OCI-LY3 (cell line): ENCODE measurements at regions not wholly inside any gene's neighbourhood (a gene's known extent, or its start where the extent isn't known, plus 50 kb on each side); places are given as distances from the start of the nearest gene placed in this dataset.

ENCODE experiments used
- H2AFZ ChIP-seq: fragments of 200-600, 300-600 bp; shearing (Covaris generic); 2 replicates; pipeline ENCODE4 v1.6.0; 2014; ENCODE audit warnings: antibody characterized with exemption, low read depth, low read length
- H3K27ac ChIP-seq: fragments of 200-600, 300-600 bp; sonication (generic); 2 replicates; pipeline ENCODE4 v1.5.1; 2014; ENCODE audit warnings: mild to moderate bottlenecking, low read length, moderate library complexity, mixed read lengths
- H3K27me3 ChIP-seq: fragments of 200-600, 300-600 bp; sonication (generic); 2 replicates; pipeline ENCODE4 v1.6.1; 2014; ENCODE audit warnings: low read depth, low read length, mixed read lengths
- H3K36me3 ChIP-seq: fragments of 200-600, 300-600 bp; sonication (generic); replicated peaks from 2 replicates; pipeline ENCODE3; 2014; ENCODE audit warnings: low read depth, low read length, mixed read lengths
- H3K4me1 ChIP-seq: fragments of 300-600, 200-600 bp; sonication (generic); 2 replicates; pipeline ENCODE4 v1.6.1; 2014; ENCODE audit warnings: low read length, mixed read lengths
- H3K4me2 ChIP-seq: fragments of 200-600, 300-600 bp; sonication (generic); 2 replicates; pipeline ENCODE4 v1.6.1; 2014; ENCODE audit warnings: low read length, mixed read lengths
- H3K4me3 ChIP-seq: fragments of 300-600, 200-600 bp; sonication (generic); 2 replicates; pipeline ENCODE4 v1.5.1; 2014; ENCODE audit warnings: antibody characterized with exemption, mild to moderate bottlenecking, low read length, moderate library complexity
- H3K79me2 ChIP-seq: fragments of 300-600, 200-600 bp; shearing (Covaris generic); 2 replicates; pipeline ENCODE4 v1.6.1; 2014; ENCODE audit warnings: mild to moderate bottlenecking, low read length, mixed read lengths
- H3K9ac ChIP-seq: fragments of 300-600, 200-600 bp; shearing (Covaris generic); 2 replicates; pipeline ENCODE4 v1.6.0; 2014; ENCODE audit warnings: mild to moderate bottlenecking, low read length, moderate library complexity
- H3K9me3 ChIP-seq: fragments of 200-600, 300-600 bp; shearing (Covaris generic); 2 replicates; pipeline ENCODE4 v1.6.1; 2014; ENCODE audit warnings: low read length, mixed read lengths; ENCODE audit not compliant: insufficient read depth
- H4K20me1 ChIP-seq: fragments of 200-600, 300-600 bp; sonication (generic); 2 replicates; pipeline ENCODE4 v1.6.1; 2016; ENCODE audit warnings: low read length, mixed read lengths; ENCODE audit not compliant: insufficient read depth
- CTCF ChIP-seq: fragments of 200-600, 300-600 bp; sonication (generic); IDR thresholded peaks from 2 replicates; pipeline ENCODE4 v1.5.1; 2014; ENCODE audit warnings: antibody characterized with exemption, low read length, low read depth
- EZH2phosphoT487 ChIP-seq: fragments of 200-600 bp; shearing (Covaris generic); IDR thresholded peaks from 2 replicates; pipeline ENCODE4 v1.6.1; 2018; ENCODE audit warnings: antibody characterized with exemption, mixed run types, low read depth

DNA sequence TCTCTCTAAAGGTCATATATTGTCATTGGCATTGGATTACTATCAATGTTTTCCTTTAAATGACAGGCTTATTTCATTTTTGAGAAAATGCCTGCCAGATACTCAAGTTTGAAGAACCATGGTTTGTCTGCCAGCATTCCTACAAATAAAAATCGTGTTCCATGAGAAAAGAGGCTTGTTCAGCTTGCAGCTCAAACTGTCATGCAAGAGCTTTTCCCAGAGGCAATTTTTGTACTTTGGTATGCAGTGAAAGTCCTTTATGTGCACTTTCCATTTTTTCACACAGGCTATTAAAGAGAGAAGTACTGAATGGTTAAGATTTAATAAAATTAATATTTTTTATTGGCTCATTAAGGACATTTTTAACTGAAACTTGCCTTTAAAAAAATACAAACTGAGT, 110.4 kb downstream of the FBXO4 start:
- no peaks in the 10 kb centered on the region for H3K79me2 ChIP-seq
- H4K20me1 ChIP-seq, result no peaks in the 10 kb centered on the region
- H3K4me3 ChIP-seq, result no peak overlapping the region
- no peak overlapping the region for H3K27ac ChIP-seq
- H3K27me3 ChIP-seq, result no peaks in the 10 kb centered on the region
- H3K4me2 ChIP-seq, result no peak overlapping the region
- no peaks in the 10 kb centered on the region for H3K36me3 ChIP-seq
- no peaks in the 10 kb centered on the region for H3K9me3 ChIP-seq
- no peak overlapping the region for H3K9ac ChIP-seq
- H3K4me1 ChIP-seq, result no peaks in the 10 kb centered on the region
- H2AFZ ChIP-seq, result no peak overlapping the region
- TF ChIP-seq CTCF, result no peak
- TF ChIP-seq EZH2phosphoT487, result no peak

GRCh38 chr5:42036379-42036778, 111.3 kb downstream of the FBXO4 start:
- no peak overlapping the region for H3K9ac ChIP-seq
- H3K27me3 ChIP-seq, result no peaks in the 10 kb centered on the region
- H3K79me2 ChIP-seq, result no peaks in the 10 kb centered on the region
- no peaks in the 10 kb centered on the region for H3K9me3 ChIP-seq
- H3K4me2 ChIP-seq, result no peak overlapping the region
- H3K4me1 ChIP-seq, result no peaks in the 10 kb centered on the region
- TF ChIP-seq EZH2phosphoT487 (no peak), CTCF (no peak)
- no peak overlapping the region for H2AFZ ChIP-seq
- H3K27ac ChIP-seq, result no peak overlapping the region
- no peaks in the 10 kb centered on the region for H4K20me1 ChIP-seq
- H3K4me3 ChIP-seq, result no peak overlapping the region
- no peaks in the 10 kb centered on the region for H3K36me3 ChIP-seq

GRCh38 chr5:42037379-42037932, 112.4 kb downstream of the FBXO4 start:
- H3K27ac ChIP-seq, result no peak overlapping the region
- no peak overlapping the region for H3K4me2 ChIP-seq
- no peak overlapping the region for H2AFZ ChIP-seq
- H3K4me3 ChIP-seq, result no peak overlapping the region
- H4K20me1 ChIP-seq, result no peaks in the 10 kb centered on the region
- TF ChIP-seq CTCF (no peak), EZH2phosphoT487 (no peak)
- H3K4me1 ChIP-seq, result no peaks in the 10 kb centered on the region
- H3K36me3 ChIP-seq, result no peaks in the 10 kb centered on the region
- no peaks in the 10 kb centered on the region for H3K79me2 ChIP-seq
- no peaks in the 10 kb centered on the region for H3K27me3 ChIP-seq
- no peak overlapping the region for H3K9ac ChIP-seq
- H3K9me3 ChIP-seq, result no peaks in the 10 kb centered on the region

DNA sequence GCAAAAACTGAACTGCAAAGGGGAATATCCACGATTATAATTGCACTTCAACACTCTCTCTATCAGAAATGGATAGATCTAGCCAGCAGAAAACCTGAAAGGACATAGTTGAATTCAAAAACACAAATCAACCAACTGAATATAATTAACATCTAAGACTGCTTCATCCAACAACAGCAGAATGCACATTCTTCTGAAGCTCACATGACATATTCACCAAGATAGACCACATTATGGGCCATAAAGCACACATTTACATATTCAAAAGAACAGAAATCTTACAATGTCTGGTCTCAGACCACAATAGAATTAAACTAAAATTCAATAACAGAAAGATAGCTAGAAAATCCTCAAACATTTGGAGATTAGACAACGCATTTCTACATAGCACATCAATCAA, 118.3 kb downstream of the FBXO4 start:
- Histone ChIP-seq H3K4me1 (no peaks in the 10 kb centered on the region), H3K27ac (no peak overlapping the region), H3K36me3 (no peaks in the 10 kb centered on the region), H3K79me2 (no peaks in the 10 kb centered on the region), H2AFZ (no peak overlapping the region), H3K4me2 (no peak overlapping the region), H3K9me3 (no peaks in the 10 kb centered on the region), H3K9ac (no peak overlapping the region), H4K20me1 (no peaks in the 10 kb centered on the region), H3K4me3 (no peak overlapping the region), H3K27me3 (no peaks in the 10 kb centered on the region)
- TF ChIP-seq CTCF, result no peak
- TF ChIP-seq EZH2phosphoT487, result no peak
